ENCODE measurements at regions not wholly inside any gene's neighbourhood (a gene's known extent, or its start where the extent isn't known, plus 50 kb on each side); places are given as distances from the start of the nearest gene placed in this dataset.

GRCh38 chr5:5021436-5021835 is 118.7 kb upstream of the ADAMTS16 start:
- TF ChIP-seq MYC (IDR thresholded peaks at IDR 0.05; ENCODE audit: low read depth, low read length) (no peak), POLR2A (IDR thresholded peaks at IDR 0.05; ENCODE audit: low read depth, low read length) (no peak), POLR2AphosphoS5 (IDR thresholded peaks at IDR 0.05; ENCODE audit: insufficient read depth, low read depth, low read length) (no peak), FOS (IDR thresholded peaks at IDR 0.05; ENCODE audit: borderline replicate concordance, insufficient read depth, low read length) (no peak), JUN (IDR thresholded peaks at IDR 0.05; ENCODE audit: borderline replicate concordance, insufficient read depth, insufficient read length, low read depth) (no peak)
- BruUV-seq (replicated peaks): no TSS peak
- no peaks in the 10 kb centered on the region for H3K4me1 ChIP-seq (ENCODE audit: control insufficient read depth, extremely low read depth, insufficient read depth, low read length)
- H4K20me1 ChIP-seq (replicated peaks; ENCODE audit: control insufficient read depth, extremely low read depth, insufficient read depth, low read length): no peaks in the 10 kb centered on the region
- ChIA-PET POLR2A (no interaction called here), CTCF (no interaction called here)
- no peak overlapping the region for H2AFZ ChIP-seq (ENCODE audit: low read depth, low read length)
- no peak overlapping the region for H3K27ac ChIP-seq (ENCODE audit: insufficient read depth, low read depth, low read length)
- no peaks in the 10 kb centered on the region for H3K36me3 ChIP-seq (ENCODE audit: control insufficient read depth in 2 of 2, extremely low read depth in 1 of 2, insufficient read depth in 2 of 2, low read length in 2 of 2)
- H3K9me1 ChIP-seq (replicated peaks; ENCODE audit: control insufficient read depth, extremely low read depth, insufficient read depth, low read length): no peaks in the 10 kb centered on the region
- dilution Hi-C loops (cut with MboI; ENCODE audit: extremely low pct_ligation_motif_present, low sequenced_read_pairs) (no loop called here), intact Hi-C loops (cut with micrococcal nuclease) (no loop called here)
- no peak overlapping the region for H3K4me2 ChIP-seq (ENCODE audit: insufficient read depth, low read length)
- no peaks in the 10 kb centered on the region for H3K27me3 ChIP-seq (ENCODE audit: control insufficient read depth in 2 of 2, insufficient read depth in 2 of 2, low read length in 2 of 2)
- no peak for DNase-seq (ENCODE audit: low read depth, low spot score)
- H3K9me3 ChIP-seq (replicated peaks; ENCODE audit: control insufficient read depth, insufficient read depth, low read length): peaks cover 12% of the 10 kb centered on the region
- FAIRE-seq: no peak
- no peak overlapping the region for H3K4me3 ChIP-seq (replicated peaks in 1 of 3; ENCODE audit: insufficient read depth in 1 of 3, low read depth in 1 of 3, low read length in 3 of 3)
- H3K9ac ChIP-seq (replicated peaks; ENCODE audit: extremely low read depth, insufficient read depth, low read length): no peak overlapping the region
- H3K79me2 ChIP-seq (ENCODE audit: control insufficient read depth, insufficient read depth, low read length): no peaks in the 10 kb centered on the region

GRCh38 chr5:5025098-5025773 is 114.9 kb upstream of the ADAMTS16 start:
- Histone ChIP-seq H3K27me3 (ENCODE audit: control insufficient read depth in 2 of 2, insufficient read depth in 2 of 2, low read length in 2 of 2) (no peaks in the 10 kb centered on the region), H3K4me3 (replicated peaks in 1 of 3; ENCODE audit: insufficient read depth in 1 of 3, low read depth in 1 of 3, low read length in 3 of 3) (no peak overlapping the region), H3K4me1 (ENCODE audit: control insufficient read depth, extremely low read depth, insufficient read depth, low read length) (no peaks in the 10 kb centered on the region), H3K79me2 (ENCODE audit: control insufficient read depth, insufficient read depth, low read length) (no peaks in the 10 kb centered on the region), H2AFZ (ENCODE audit: low read depth, low read length) (no peak overlapping the region), H3K27ac (ENCODE audit: insufficient read depth, low read depth, low read length) (no peak overlapping the region), H3K36me3 (ENCODE audit: control insufficient read depth in 2 of 2, extremely low read depth in 1 of 2, insufficient read depth in 2 of 2, low read length in 2 of 2) (no peaks in the 10 kb centered on the region), H3K9me1 (replicated peaks; ENCODE audit: control insufficient read depth, extremely low read depth, insufficient read depth, low read length) (no peaks in the 10 kb centered on the region), H4K20me1 (replicated peaks; ENCODE audit: control insufficient read depth, extremely low read depth, insufficient read depth, low read length) (no peaks in the 10 kb centered on the region), H3K4me2 (ENCODE audit: insufficient read depth, low read length) (no peak overlapping the region), H3K9ac (replicated peaks; ENCODE audit: extremely low read depth, insufficient read depth, low read length) (no peak overlapping the region), H3K9me3 (replicated peaks; ENCODE audit: control insufficient read depth, insufficient read depth, low read length) (peaks cover 3% of the 10 kb centered on the region)
- no TSS peak for BruUV-seq (replicated peaks)
- TF ChIP-seq FOS (IDR thresholded peaks at IDR 0.05; ENCODE audit: borderline replicate concordance, insufficient read depth, low read length) (no peak), MAX (IDR thresholded peaks at IDR 0.05; ENCODE audit: insufficient read depth, insufficient read length) (no peak), GATA2 (IDR thresholded peaks at IDR 0.05; ENCODE audit: insufficient read depth, insufficient read length, low read depth, low read length) (no peak), POLR2AphosphoS5 (IDR thresholded peaks at IDR 0.05; ENCODE audit: insufficient read depth, low read depth, low read length) (no peak), POLR2A (IDR thresholded peaks at IDR 0.05; ENCODE audit: low read depth, low read length) (no peak), EZH2 (IDR thresholded peaks at IDR 0.05; ENCODE audit: borderline replicate concordance, low read depth, low read length, severe bottlenecking) (no peak), JUN (IDR thresholded peaks at IDR 0.05; ENCODE audit: borderline replicate concordance, insufficient read depth, insufficient read length, low read depth) (no peak), MYC (IDR thresholded peaks at IDR 0.05; ENCODE audit: low read depth, low read length) (no peak), CTCF (IDR thresholded peaks at IDR 0.05; ENCODE audit: extremely low read depth in 1 of 2, insufficient read depth in 1 of 2, low read depth in 1 of 2, low read length in 2 of 2) (no peak)
- FAIRE-seq (no peak), DNase-seq (ENCODE audit: low read depth, low spot score) (no peak)
- dilution Hi-C loops (cut with MboI; ENCODE audit: extremely low pct_ligation_motif_present, low sequenced_read_pairs): no loop called here
- intact Hi-C loops (cut with micrococcal nuclease): no loop called here
- POLR2A ChIA-PET: no interaction called here
- CTCF ChIA-PET: no interaction called here
